A549 (cell line): ENCODE measurements at regions not wholly inside any gene's neighbourhood (a gene's known extent, or its start where the extent isn't known, plus 50 kb on each side); places are given as distances from the start of the nearest gene placed in this dataset.

Experiments used
- ATAC-seq, 2 experiments: fragments of 200-7000 bp in 1 of 2; fragments of >200 bp in 1 of 2; cut with Nextera tagmentation in 1 of 2; cut with Tn5 transposase in 1 of 2; 3 replicates each; pipeline versions ENCODE4 v1.8.0 to v1.9.1; 2018 to 2020; ENCODE audit warnings: mild to moderate bottlenecking in 1 of 2, moderate library complexity in 1 of 2
- CTCF ChIA-PET: fragments of 300-600 bp; sonication (Branson Sonifier 250); formaldehyde crosslinking; extraction: SDS; loops from one replicate; lab custom pipeline; 2021; ENCODE audit warnings: antibody characterized with exemption, inconsistent platforms; lab: Yijun Ruan, JAX
- POLR2A ChIA-PET: fragments of 350-600 bp; formaldehyde crosslinking; extraction: SDS; loops from one replicate; lab custom pipeline; 2021; ENCODE audit warnings: antibody characterized with exemption, inconsistent platforms; lab: Yijun Ruan, JAX
- DNase-seq, 2 experiments: peaks; one replicate each; pipeline versions ENCODE4 v3.0.0 to v3.0.0-alpha.2; 2011 to 2016; ENCODE audit warnings: low read depth in 1 of 2, low spot score in 1 of 2
- FAIRE-seq: peaks from 2 replicates; lab custom pipeline; 2011; peaks lifted over from hg19 to GRCh38; lab: Jason Lieb, UNC
- H3K27ac ChIP-seq, 2 experiments: fragments of >200 bp; sonication (Bioruptor Twin); formaldehyde crosslinking; 3 replicates each; pipeline ENCODE4 v1.5.1; 2016 to 2017
- H3K4me1 ChIP-seq: fragments of >200 bp; sonication (Bioruptor Twin); formaldehyde crosslinking; 3 replicates; pipeline ENCODE4 v1.6.1; 2016
- H3K4me2 ChIP-seq: fragments of >200 bp; sonication (Bioruptor Twin); formaldehyde crosslinking; 3 replicates; pipeline ENCODE4 v1.6.1; 2016
- H3K4me3 ChIP-seq: fragments of >200 bp; sonication (Bioruptor Twin); formaldehyde crosslinking; 3 replicates; pipeline ENCODE4 v1.5.1; 2016
- H3K9me3 ChIP-seq: fragments of >200 bp; sonication (Bioruptor Twin); formaldehyde crosslinking; 3 replicates; pipeline ENCODE4 v1.6.1; 2016
- BHLHE40 ChIP-seq: IDR thresholded peaks from 2 replicates; pipeline ENCODE4 v1.6.1; 2012; ENCODE audit warnings: low read depth, low read length, inconsistent platforms
- EHMT2 ChIP-seq: fragments of 200-600 bp; sonication (generic); IDR thresholded peaks from 2 replicates; pipeline ENCODE4 v1.6.1; 2016; ENCODE audit warnings: antibody characterized with exemption, low read depth, mild to moderate bottlenecking, moderate library complexity
- ESRRA ChIP-seq: fragments of 150-350 bp; IDR thresholded peaks from 2 replicates; pipeline ENCODE4 v1.6.1; 2014; ENCODE audit warnings: mild to moderate bottlenecking, low read length, borderline replicate concordance
- GATA3 ChIP-seq: IDR thresholded peaks from 2 replicates; pipeline ENCODE4 v1.6.1; 2012; ENCODE audit warnings: borderline replicate concordance
- HDAC2 ChIP-seq: fragments of 200-600 bp; sonication (generic); IDR thresholded peaks from 2 replicates; pipeline ENCODE4 v1.6.1; 2016
- HOXB5 ChIP-seq: fragments of 250-450 bp; sonication (Bioruptor Pico); IDR thresholded peaks from 2 replicates; pipeline ENCODE4 v1.5.0; 2020; ENCODE audit warnings: mild to moderate bottlenecking, moderate library complexity
- JUN ChIP-seq, 2 experiments: fragments of >200 bp; sonication (Bioruptor Twin); formaldehyde crosslinking; IDR thresholded peaks; 2 replicates in 1 of 2; 3 replicates in 1 of 2; pipeline ENCODE4 v1.6.1; 2016 to 2017
- MAFK ChIP-seq: fragments of 450-650 bp; IDR thresholded peaks from 2 replicates; pipeline ENCODE4 v1.6.1; 2014; ENCODE audit not compliant: partially characterized antibody
- RCOR1 ChIP-seq: fragments of 150-350 bp; IDR thresholded peaks from 2 replicates; pipeline ENCODE4 v1.6.1; 2014; ENCODE audit warnings: antibody characterized with exemption, low read length, low read depth
- SREBF2 ChIP-seq: fragments of 450-650 bp; IDR thresholded peaks from 2 replicates; pipeline ENCODE4 v1.6.1; 2014; ENCODE audit warnings: mild to moderate bottlenecking, moderate library complexity
- TP53 ChIP-seq: fragments of 250-450 bp; sonication (Bioruptor Pico); IDR thresholded peaks from 2 replicates; pipeline ENCODE4 v1.5.0; 2021; ENCODE audit warnings: mild to moderate bottlenecking, moderate library complexity
- ZFP36 ChIP-seq: fragments of 450-650 bp; IDR thresholded peaks from 2 replicates; pipeline ENCODE4 v1.6.1; 2014; ENCODE audit warnings: borderline replicate concordance; ENCODE audit not compliant: partially characterized antibody
- WGBS: methylation state at CpG from one replicate; pipeline ENCODE4 v1.1.6; 2017; ENCODE audit errors: missing lambda C conversion rate; 5-methylcytosine and 5-hydroxymethylcytosine counted together
- TF ChIP-seq, protein P1 (sequence below): IDR thresholded peaks from 2 replicates; pipeline ENCODE4 v1.6.1; 2012; ENCODE audit warnings: low read depth, borderline replicate concordance
- TF ChIP-seq, protein P2 (sequence below): fragments of 150-350 bp; IDR thresholded peaks from 2 replicates; pipeline ENCODE4 v1.6.1; 2014; ENCODE audit warnings: low read depth, mild to moderate bottlenecking, low read length
- TF ChIP-seq, protein P3 (sequence below): fragments of >200 bp; sonication (Bioruptor Twin); formaldehyde crosslinking; IDR thresholded peaks from 3 replicates; pipeline ENCODE4 v1.5.1; 2016
- TF ChIP-seq, protein P4 (sequence below): fragments of 250-450 bp; sonication (Bioruptor Pico); IDR thresholded peaks from 2 replicates; pipeline ENCODE4 v1.5.0; 2020; ENCODE audit warnings: low read depth, mild to moderate bottlenecking, moderate library complexity

DNA sequence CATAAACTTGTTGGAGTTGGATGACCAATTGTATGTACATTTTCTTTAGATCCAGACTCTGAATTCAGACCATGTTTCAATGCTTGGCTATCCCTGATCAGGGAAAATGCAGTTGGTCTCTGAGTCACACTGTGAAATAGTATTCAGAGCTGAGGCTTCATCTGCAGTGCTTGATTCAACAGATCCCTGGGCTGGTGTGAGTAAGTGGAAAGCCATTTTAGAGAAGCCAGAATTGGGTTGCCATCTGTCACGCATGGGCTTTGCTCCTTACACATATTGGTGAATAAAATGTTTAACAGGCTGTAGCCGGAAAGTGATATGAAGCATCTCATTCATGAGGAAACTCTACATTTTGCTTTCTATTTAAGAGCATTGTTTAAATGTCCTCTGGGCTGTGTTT, 50.0 kb upstream of the ACYP2 start:
- ATAC-seq (no peak), FAIRE-seq (no peak), DNase-seq (no peak)
- no peak overlapping the region for H3K27ac ChIP-seq
- no peak overlapping the region for H3K4me3 ChIP-seq
- TF ChIP-seq, protein P1, sequence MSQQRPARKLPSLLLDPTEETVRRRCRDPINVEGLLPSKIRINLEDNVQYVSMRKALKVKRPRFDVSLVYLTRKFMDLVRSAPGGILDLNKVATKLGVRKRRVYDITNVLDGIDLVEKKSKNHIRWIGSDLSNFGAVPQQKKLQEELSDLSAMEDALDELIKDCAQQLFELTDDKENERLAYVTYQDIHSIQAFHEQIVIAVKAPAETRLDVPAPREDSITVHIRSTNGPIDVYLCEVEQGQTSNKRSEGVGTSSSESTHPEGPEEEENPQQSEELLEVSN = no peak
- TF ChIP-seq ESRRA (no peak), JUN (IDR thresholded peaks at IDR 0.05) (no peak), SREBF2 (no peak), TP53 (CRISPR knock-in tag) (no peak), EHMT2 (no peak)
- TF ChIP-seq, protein P2, sequence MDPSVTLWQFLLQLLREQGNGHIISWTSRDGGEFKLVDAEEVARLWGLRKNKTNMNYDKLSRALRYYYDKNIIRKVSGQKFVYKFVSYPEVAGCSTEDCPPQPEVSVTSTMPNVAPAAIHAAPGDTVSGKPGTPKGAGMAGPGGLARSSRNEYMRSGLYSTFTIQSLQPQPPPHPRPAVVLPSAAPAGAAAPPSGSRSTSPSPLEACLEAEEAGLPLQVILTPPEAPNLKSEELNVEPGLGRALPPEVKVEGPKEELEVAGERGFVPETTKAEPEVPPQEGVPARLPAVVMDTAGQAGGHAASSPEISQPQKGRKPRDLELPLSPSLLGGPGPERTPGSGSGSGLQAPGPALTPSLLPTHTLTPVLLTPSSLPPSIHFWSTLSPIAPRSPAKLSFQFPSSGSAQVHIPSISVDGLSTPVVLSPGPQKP = no peak
- WGBS = 92% methylated on average over 2 of the region's 2 CpGs
- H3K9me3 ChIP-seq = no peaks in the 10 kb centered on the region
- ChIA-PET POLR2A (no interaction called here), CTCF (no interaction called here)
- no peaks in the 10 kb centered on the region; the same call in 2 of the 3 replicates for H3K4me1 ChIP-seq
- H3K4me2 ChIP-seq = no peak overlapping the region

DNA sequence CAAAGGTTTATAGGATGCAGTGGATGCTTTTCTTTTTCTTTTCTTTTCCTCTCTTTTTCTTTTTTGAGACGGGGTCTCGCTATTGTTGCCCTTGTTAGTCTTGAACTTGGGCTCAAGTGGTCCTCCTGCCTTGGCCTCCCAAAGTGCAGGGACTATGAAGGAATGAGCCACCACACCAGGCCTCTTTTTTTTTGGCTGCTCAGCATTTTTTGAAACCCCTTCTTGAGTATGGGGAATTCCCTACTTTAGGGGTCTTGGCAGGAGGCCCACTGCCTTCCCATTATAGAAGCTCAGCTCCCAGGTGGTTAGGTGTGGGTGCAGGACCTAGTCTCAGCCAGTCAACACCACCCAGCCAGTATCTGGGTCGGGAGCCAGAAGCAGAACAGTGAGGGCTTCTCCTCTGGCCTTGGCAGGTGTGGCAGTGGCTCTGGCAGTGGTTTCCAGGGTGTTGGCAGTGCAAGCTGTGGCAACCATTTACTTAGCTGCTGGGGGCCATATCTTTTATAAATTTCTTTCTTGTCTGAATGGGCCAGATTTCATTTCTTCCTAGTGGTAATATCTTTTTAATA, 51.4 kb upstream of the ACYP2 start:
- H3K4me1 ChIP-seq = no peaks in the 10 kb centered on the region; the same call in 2 of the 3 replicates
- FAIRE-seq = no peak
- DNase-seq = no peak
- ChIA-PET POLR2A (no interaction called here), CTCF (interaction anchor here (1.5 kb wide), 1 partner anchor 11 kb away, joined by 5 read pairs; no protein-coding TSS in a partner anchor)
- H3K4me2 ChIP-seq = no peak overlapping the region
- no peak overlapping the region for H3K4me3 ChIP-seq
- TF ChIP-seq BHLHE40 = no peak
- peak; percentile 85 for TF ChIP-seq MAFK
- ATAC-seq = no peak
- H3K27ac ChIP-seq = no peak overlapping the region
- H3K9me3 ChIP-seq = no peaks in the 10 kb centered on the region
- 76% methylated on average over 3 of the region's 3 CpGs for WGBS

DNA sequence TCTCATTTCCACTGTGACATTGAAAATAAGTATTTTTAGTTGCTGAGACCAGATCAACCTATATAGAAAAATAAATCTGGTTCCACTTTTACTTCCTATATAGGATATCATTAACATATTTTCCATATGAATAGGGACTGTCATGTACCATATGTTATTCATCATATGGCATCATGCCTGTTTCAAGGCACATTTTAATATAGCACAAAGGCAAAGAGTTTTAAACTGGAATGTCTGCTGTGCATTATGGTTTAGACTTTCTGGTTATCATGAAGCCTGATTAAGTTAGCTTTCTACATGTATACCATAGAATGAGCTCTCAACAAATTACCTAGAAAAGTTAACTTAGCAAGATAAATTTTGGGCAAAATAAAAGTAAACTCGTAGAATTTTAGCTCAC, 53.0 kb upstream of the ACYP2 start:
- Histone ChIP-seq H3K9me3 (no peaks in the 10 kb centered on the region), H3K27ac (no peak overlapping the region), H3K4me1 (no peaks in the 10 kb centered on the region), H3K4me2 (no peak overlapping the region)
- no peak for ATAC-seq
- POLR2A ChIA-PET = no interaction called here
- CTCF ChIA-PET = interaction anchor here (0.6 to 1.4 kb wide), 2 partner anchors 12 to 157 kb away, joined by 3 read pairs; no protein-coding TSS in a partner anchor
- no peak for DNase-seq
- 34% methylated on average over 1 of the region's 1 CpG for WGBS
- no peak for FAIRE-seq
- TF ChIP-seq HOXB5 (CRISPR knock-in tag) (no peak), GATA3 (no peak), RCOR1 (no peak), ZFP36 (no peak)
- TF ChIP-seq, protein P3, sequence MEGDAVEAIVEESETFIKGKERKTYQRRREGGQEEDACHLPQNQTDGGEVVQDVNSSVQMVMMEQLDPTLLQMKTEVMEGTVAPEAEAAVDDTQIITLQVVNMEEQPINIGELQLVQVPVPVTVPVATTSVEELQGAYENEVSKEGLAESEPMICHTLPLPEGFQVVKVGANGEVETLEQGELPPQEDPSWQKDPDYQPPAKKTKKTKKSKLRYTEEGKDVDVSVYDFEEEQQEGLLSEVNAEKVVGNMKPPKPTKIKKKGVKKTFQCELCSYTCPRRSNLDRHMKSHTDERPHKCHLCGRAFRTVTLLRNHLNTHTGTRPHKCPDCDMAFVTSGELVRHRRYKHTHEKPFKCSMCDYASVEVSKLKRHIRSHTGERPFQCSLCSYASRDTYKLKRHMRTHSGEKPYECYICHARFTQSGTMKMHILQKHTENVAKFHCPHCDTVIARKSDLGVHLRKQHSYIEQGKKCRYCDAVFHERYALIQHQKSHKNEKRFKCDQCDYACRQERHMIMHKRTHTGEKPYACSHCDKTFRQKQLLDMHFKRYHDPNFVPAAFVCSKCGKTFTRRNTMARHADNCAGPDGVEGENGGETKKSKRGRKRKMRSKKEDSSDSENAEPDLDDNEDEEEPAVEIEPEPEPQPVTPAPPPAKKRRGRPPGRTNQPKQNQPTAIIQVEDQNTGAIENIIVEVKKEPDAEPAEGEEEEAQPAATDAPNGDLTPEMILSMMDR = no peak
- TF ChIP-seq, protein P4, sequence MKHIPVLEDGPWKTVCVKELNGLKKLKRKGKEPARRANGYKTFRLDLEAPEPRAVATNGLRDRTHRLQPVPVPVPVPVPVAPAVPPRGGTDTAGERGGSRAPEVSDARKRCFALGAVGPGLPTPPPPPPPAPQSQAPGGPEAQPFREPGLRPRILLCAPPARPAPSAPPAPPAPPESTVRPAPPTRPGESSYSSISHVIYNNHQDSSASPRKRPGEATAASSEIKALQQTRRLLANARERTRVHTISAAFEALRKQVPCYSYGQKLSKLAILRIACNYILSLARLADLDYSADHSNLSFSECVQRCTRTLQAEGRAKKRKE (CRISPR knock-in tag) = no peak
- TF ChIP-seq, all 56 proteins: peak for 0
- H3K4me3 ChIP-seq = no peak overlapping the region

DNA sequence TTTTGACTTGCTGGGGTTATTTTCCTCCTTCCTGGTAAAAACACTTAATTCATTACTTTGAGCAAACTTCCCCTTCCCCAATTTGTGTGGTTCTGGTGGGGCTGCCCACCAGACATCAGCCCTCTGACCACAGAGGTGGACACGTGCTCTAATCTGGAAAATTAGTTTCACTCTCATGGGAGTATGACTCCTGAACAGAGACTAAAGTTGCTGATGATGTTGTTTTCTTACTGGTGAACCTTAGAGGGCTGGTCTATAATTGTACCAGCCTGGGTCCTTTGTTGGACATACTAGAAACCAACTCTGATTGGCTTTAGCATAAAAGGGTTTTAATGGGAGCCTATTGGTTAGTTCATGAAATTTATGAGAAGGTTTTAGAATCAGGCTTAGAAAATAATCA, 54.1 kb upstream of the ACYP2 start:
- no peak overlapping the region for H3K4me2 ChIP-seq
- 41% methylated on average over 1 of the region's 1 CpG for WGBS
- H3K4me3 ChIP-seq = no peak overlapping the region
- CTCF ChIA-PET = interaction anchor here (1.4 kb wide), 1 partner anchor 13 kb away, joined by 3 read pairs; no protein-coding TSS in a partner anchor
- POLR2A ChIA-PET = no interaction called here
- DNase-seq = no peak
- TF ChIP-seq MAFK (peak; percentile 52), HDAC2 (no peak)
- TF ChIP-seq, all 56 proteins: peak for 1
- no peak overlapping the region for H3K27ac ChIP-seq
- no peak for ATAC-seq
- FAIRE-seq = no peak
- no peaks in the 10 kb centered on the region for H3K9me3 ChIP-seq
- no peaks in the 10 kb centered on the region for H3K4me1 ChIP-seq
